CD14-positive monocyte (primary cell): ENCODE measurements at regions not wholly inside any gene's neighbourhood (a gene's known extent, or its start where the extent isn't known, plus 50 kb on each side); places are given as distances from the start of the nearest gene placed in this dataset.

Experiments
- DNase-seq, 3 donors: peaks; one replicate each; pipeline ENCODE4 v3.0.0-alpha.2; 2011 to 2022
- H2AFZ ChIP-seq: 2 replicates; pipeline ENCODE4 v1.6.0; 2012; ENCODE audit warnings: mild to moderate bottlenecking, low read depth, low read length, inconsistent platforms; ENCODE audit not compliant: insufficient read depth, poor library complexity, severe bottlenecking
- H3K27ac ChIP-seq, 2 donors: 1 replicate in 1 of 2; 2 replicates in 1 of 2; pipeline ENCODE4 v1.5.1; 2012 to 2013; ENCODE audit warnings: low read length in 2 of 2, control low read depth in 1 of 2, inconsistent platforms in 1 of 2, low read depth in 1 of 2, mild to moderate bottlenecking in 1 of 2
- H3K27me3 ChIP-seq, 2 donors: one replicate each; pipeline versions ENCODE4 v1.6.0 to v1.6.1; 2011 to 2013; ENCODE audit warnings: low read length in 2 of 2; ENCODE audit not compliant: control insufficient read depth in 2 of 2, insufficient read depth in 2 of 2
- H3K36me3 ChIP-seq, 2 donors: replicated peaks in 1 of 2; 1 replicate in 1 of 2; 2 replicates in 1 of 2; pipeline versions ENCODE4 v1.5.1 to v1.6.1; 2012 to 2013; ENCODE audit warnings: low read length in 2 of 2, control low read depth in 1 of 2, inconsistent platforms in 1 of 2, mild to moderate bottlenecking in 1 of 2; ENCODE audit not compliant: insufficient read depth in 2 of 2, control insufficient read depth in 1 of 2
- H3K4me1 ChIP-seq, 2 donors: 1 replicate in 1 of 2; 2 replicates in 1 of 2; pipeline versions ENCODE4 v1.5.1 to v1.6.1; 2012 to 2013; ENCODE audit warnings: low read length in 2 of 2, control low read depth in 1 of 2, inconsistent platforms in 1 of 2, mild to moderate bottlenecking in 1 of 2, moderate library complexity in 1 of 2; ENCODE audit not compliant: insufficient read depth in 2 of 2, control insufficient read depth in 1 of 2
- H3K4me2 ChIP-seq: replicated peaks from 2 replicates; pipeline ENCODE3; 2012; ENCODE audit warnings: low read length, moderate library complexity, mild to moderate bottlenecking; ENCODE audit not compliant: poor library complexity, severe bottlenecking; ENCODE audit errors: extremely low read depth
- H3K4me3 ChIP-seq, 3 experiments: fragments of 200-600 bp in 1 of 3; sonication (generic) in 1 of 3; replicated peaks in 1 of 3; 1 replicate in 2 of 3; 2 replicates in 1 of 3; pipeline ENCODE4 v1.5.1; 2011 to 2013; ENCODE audit warnings: low read length in 3 of 3, mild to moderate bottlenecking in 3 of 3, control low read depth in 2 of 3, low read depth in 2 of 3, inconsistent platforms in 1 of 3, moderate library complexity in 1 of 3
- H3K79me2 ChIP-seq: 2 replicates; pipeline ENCODE4 v1.6.0; 2012; ENCODE audit warnings: mild to moderate bottlenecking, control low read depth, inconsistent platforms, low read length, moderate library complexity; ENCODE audit not compliant: insufficient read depth
- H3K9ac ChIP-seq: 2 replicates; pipeline ENCODE4 v1.6.0; 2017; ENCODE audit warnings: low read length, mild to moderate bottlenecking; ENCODE audit not compliant: insufficient read depth, poor library complexity, severe bottlenecking
- H3K9me3 ChIP-seq, 2 donors: replicated peaks in 1 of 2; 1 replicate in 1 of 2; 2 replicates in 1 of 2; pipeline versions ENCODE4 v1.5.1 to v1.6.1; 2012 to 2013; ENCODE audit warnings: low read length in 2 of 2, control low read depth in 1 of 2; ENCODE audit not compliant: control insufficient read depth in 1 of 2, insufficient read depth in 1 of 2
- H4K20me1 ChIP-seq: 2 replicates; pipeline ENCODE4 v1.6.0; 2012; ENCODE audit warnings: mild to moderate bottlenecking, low read length, control low read depth, moderate library complexity; ENCODE audit not compliant: insufficient read depth
- H3K27ac Mint-ChIP-seq, 7 donors: one replicate each; pipeline ENCODE4 v1.8.0; 2020; ENCODE audit warnings: mild to moderate bottlenecking in 7 of 7, mixed read lengths in 7 of 7, moderate library complexity in 6 of 7, inconsistent platforms in 2 of 7
- H3K27me3 Mint-ChIP-seq, 3 donors: one replicate each; pipeline ENCODE4 v1.8.0; 2021 to 2022; ENCODE audit warnings: low read depth in 3 of 3, mild to moderate bottlenecking in 3 of 3, mixed read lengths in 3 of 3, moderate library complexity in 3 of 3, inconsistent platforms in 1 of 3
- H3K36me3 Mint-ChIP-seq, 2 donors: one replicate each; pipeline ENCODE4 v1.8.0; 2020; ENCODE audit warnings: mixed read lengths in 2 of 2, inconsistent platforms in 1 of 2, mild to moderate bottlenecking in 1 of 2
- H3K4me1 Mint-ChIP-seq: one replicate; pipeline ENCODE4 v1.8.0; 2020; ENCODE audit warnings: mild to moderate bottlenecking, mixed read lengths
- H3K4me3 Mint-ChIP-seq, 2 donors: one replicate each; pipeline ENCODE4 v1.8.0; 2020; ENCODE audit warnings: mild to moderate bottlenecking in 2 of 2, mixed read lengths in 2 of 2, moderate library complexity in 1 of 2
- H3K9me3 Mint-ChIP-seq, 7 donors: one replicate each; pipeline ENCODE4 v1.8.0; 2020 to 2022; ENCODE audit warnings: mixed read lengths in 7 of 7, mild to moderate bottlenecking in 6 of 7, moderate library complexity in 6 of 7, inconsistent platforms in 2 of 7
- CTCF ChIP-seq: fragments of 200-600 bp; IDR thresholded peaks from one replicate; pipeline ENCODE4 v1.8.0; 2022; ENCODE audit warnings: antibody characterized with exemption, mild to moderate bottlenecking
- WGBS: methylation state at CpG from one replicate; pipeline ENCODE4 v1.1.5; 2013; ENCODE audit warnings: missing lambda C conversion rate; ENCODE audit not compliant: insufficient coverage; 5-methylcytosine and 5-hydroxymethylcytosine counted together
- intact Hi-C, 2 donors: fragments of 100-400 bp; cut with micrococcal nuclease; formaldehyde crosslinking; loops; one replicate each; pipeline versions ENCODE4 v1.15.0 to v1.15.1; 2023

- H3K36me3 Mint-ChIP-seq, result no peaks in the 10 kb centered on the region
- no peaks in the 10 kb centered on the region for H3K27me3 ChIP-seq
- H3K4me1 ChIP-seq, result no peaks in the 10 kb centered on the region
- H3K36me3 ChIP-seq, result no peaks in the 10 kb centered on the region
- no peaks in the 10 kb centered on the region for H3K9me3 Mint-ChIP-seq
- no peak overlapping the region for H3K4me3 Mint-ChIP-seq
- no peak overlapping the region for H3K27ac Mint-ChIP-seq
- no peaks in the 10 kb centered on the region for H3K79me2 ChIP-seq
- TF ChIP-seq CTCF, result peak; percentile 79
- H3K27me3 Mint-ChIP-seq, result peaks cover 0 to 2% (median 0%) of the 10 kb centered on the region in 3 donors
- 86% methylated on average over 1 of the region's 4 CpGs for WGBS
- no peaks in the 10 kb centered on the region for H4K20me1 ChIP-seq
- H3K9me3 ChIP-seq, result no peaks in the 10 kb centered on the region
- intact Hi-C loops, result loop anchor here in 1 of 2 donors (5.0 kb wide), 1 partner anchor 563 kb away; no protein-coding TSS in a partner anchor
- no peak overlapping the region for H3K4me2 ChIP-seq
- no peak overlapping the region for H3K4me3 ChIP-seq
- no peak overlapping the region for H2AFZ ChIP-seq
- peak; percentile 32 to 52 (median 44) for DNase-seq
- H3K27ac ChIP-seq, result no peak overlapping the region
- H3K4me1 Mint-ChIP-seq, result no peaks in the 10 kb centered on the region
- no peak overlapping the region for H3K9ac ChIP-seq
Observed at GRCh38 chr4:101730291-101731117, 60.0 kb upstream of the BANK1 start.

- DNase-seq, result no peak
- H3K27me3 Mint-ChIP-seq, result peaks cover 0 to 2% (median 0%) of the 10 kb centered on the region in 3 donors
- no peaks in the 10 kb centered on the region for H3K36me3 Mint-ChIP-seq
- no peak overlapping the region for H3K4me3 ChIP-seq
- no peaks in the 10 kb centered on the region for H3K9me3 ChIP-seq
- no peaks in the 10 kb centered on the region for H3K4me1 Mint-ChIP-seq
- H3K27ac ChIP-seq, result no peak overlapping the region
- H2AFZ ChIP-seq, result no peak overlapping the region
- no peak overlapping the region for H3K27ac Mint-ChIP-seq
- no peaks in the 10 kb centered on the region for H3K79me2 ChIP-seq
- no peaks in the 10 kb centered on the region for H3K9me3 Mint-ChIP-seq
- no peaks in the 10 kb centered on the region for H3K27me3 ChIP-seq
- no peak overlapping the region for H3K4me2 ChIP-seq
- intact Hi-C loops, result no loop called here
- H3K4me3 Mint-ChIP-seq, result no peak overlapping the region
- no peaks in the 10 kb centered on the region for H3K36me3 ChIP-seq
- TF ChIP-seq CTCF, result no peak
- no peaks in the 10 kb centered on the region for H3K4me1 ChIP-seq
- H3K9ac ChIP-seq, result no peak overlapping the region
- H4K20me1 ChIP-seq, result no peaks in the 10 kb centered on the region
Observed at GRCh38 chr4:101727238-101727637, 63.3 kb upstream of the BANK1 start.
